Calu3 (cell line): ENCODE measurements at regions not wholly inside any gene's neighbourhood (a gene's known extent, or its start where the extent isn't known, plus 50 kb on each side); places are given as distances from the start of the nearest gene placed in this dataset.

Experiments used
- BruUV-seq: library from RNA; stranded (reverse); fragments of 400-500 nt; replicated peaks from 2 replicates; lab custom pipeline; 2021; lab: Mats Ljungman, UMichigan
- CTCF ChIA-PET: fragments of 300-600 bp; sonication (Branson Sonifier 250); formaldehyde crosslinking; loops from one replicate; lab custom pipeline; 2022; ENCODE audit warnings: antibody characterized with exemption; lab: Charles Lee
- DNase-seq: peaks from one replicate; pipeline ENCODE4 v3.0.0; 2022
- H3K27ac Mint-ChIP-seq: one replicate; pipeline ENCODE4 v1.8.0; 2022; ENCODE audit warnings: mixed read lengths; ENCODE audit not compliant: unreplicated experiment
- H3K27me3 Mint-ChIP-seq: one replicate; pipeline ENCODE4 v1.8.0; 2022; ENCODE audit warnings: mixed read lengths; ENCODE audit not compliant: unreplicated experiment
- H3K36me3 Mint-ChIP-seq: one replicate; pipeline ENCODE4 v1.8.0; 2022; ENCODE audit warnings: mild to moderate bottlenecking, moderate library complexity, mixed read lengths; ENCODE audit not compliant: insufficient read depth, unreplicated experiment
- H3K4me1 Mint-ChIP-seq: one replicate; pipeline ENCODE4 v1.8.0; 2022; ENCODE audit warnings: mild to moderate bottlenecking, low read depth, mixed read lengths; ENCODE audit not compliant: unreplicated experiment
- H3K4me3 Mint-ChIP-seq: one replicate; pipeline ENCODE4 v1.8.0; 2022; ENCODE audit warnings: mild to moderate bottlenecking, low read depth, moderate library complexity, mixed read lengths; ENCODE audit not compliant: unreplicated experiment
- H3K9me3 Mint-ChIP-seq: one replicate; pipeline ENCODE4 v1.8.0; 2022; ENCODE audit warnings: low read depth, mixed read lengths; ENCODE audit not compliant: unreplicated experiment
- CTCF ChIP-seq: fragments of 200-600 bp; IDR thresholded peaks from one replicate; pipeline ENCODE4 v1.8.0; 2022; ENCODE audit warnings: antibody characterized with exemption; ENCODE audit not compliant: unreplicated experiment
- intact Hi-C: fragments of 100-400 bp; cut with micrococcal nuclease; formaldehyde crosslinking; loops from one replicate; pipeline ENCODE4 v1.10.0; 2022; ENCODE audit not compliant: unreplicated experiment

- H3K36me3 Mint-ChIP-seq: no peaks in the 10 kb centered on the region
- peaks cover 6% of the 10 kb centered on the region for H3K9me3 Mint-ChIP-seq
- no peak overlapping the region for H3K27ac Mint-ChIP-seq
- intact Hi-C loops: no loop called here
- DNase-seq: no peak
- no peaks in the 10 kb centered on the region for H3K27me3 Mint-ChIP-seq
- CTCF ChIA-PET: no interaction called here
- no TSS peak for BruUV-seq
- no peaks in the 10 kb centered on the region for H3K4me1 Mint-ChIP-seq
- no peak overlapping the region for H3K4me3 Mint-ChIP-seq
- no peak for TF ChIP-seq CTCF
These were observed 307.7 kb downstream of the SIPA1L2 start for GRCh38 chr1:232322162-232322734.

GRCh38 chr1:232319518-232320210 is 310.3 kb downstream of the SIPA1L2 start:
- Mint-ChIP-seq H3K27me3 (no peaks in the 10 kb centered on the region), H3K27ac (no peak overlapping the region), H3K9me3 (peaks cover 6% of the 10 kb centered on the region), H3K36me3 (no peaks in the 10 kb centered on the region), H3K4me3 (no peak overlapping the region), H3K4me1 (no peaks in the 10 kb centered on the region)
- CTCF ChIA-PET: no interaction called here
- TF ChIP-seq CTCF: no peak
- DNase-seq: no peak
- intact Hi-C loops: no loop called here
- no TSS peak for BruUV-seq

GRCh38 chr1:232319072-232319471 is 310.9 kb downstream of the SIPA1L2 start:
- CTCF ChIA-PET: no interaction called here
- no TSS peak for BruUV-seq
- Mint-ChIP-seq H3K36me3 (no peaks in the 10 kb centered on the region), H3K27ac (no peak overlapping the region), H3K4me1 (no peaks in the 10 kb centered on the region), H3K27me3 (no peaks in the 10 kb centered on the region), H3K4me3 (no peak overlapping the region), H3K9me3 (peaks cover 8% of the 10 kb centered on the region)
- intact Hi-C loops: no loop called here
- no peak for TF ChIP-seq CTCF
- DNase-seq: no peak

- Mint-ChIP-seq H3K4me1 (no peaks in the 10 kb centered on the region), H3K36me3 (no peaks in the 10 kb centered on the region), H3K4me3 (no peak overlapping the region), H3K27me3 (no peaks in the 10 kb centered on the region), H3K27ac (no peak overlapping the region), H3K9me3 (peaks cover 5% of the 10 kb centered on the region)
- CTCF ChIA-PET: no interaction called here
- TF ChIP-seq CTCF: no peak
- DNase-seq: no peak
- no TSS peak for BruUV-seq
- intact Hi-C loops: no loop called here
These were observed 311.8 kb downstream of the SIPA1L2 start for GRCh38 chr1:232318143-232318542.
